NCI-H345 treated with DMSO at 0.1 percent for 48 hours (cell line): ENCODE measurements at regions not wholly inside any gene's neighbourhood (a gene's known extent, or its start where the extent isn't known, plus 50 kb on each side); places are given as distances from the start of the nearest gene placed in this dataset.

Source experiments
- DNase-seq: peaks from one replicate; lab custom pipeline; 2025; ENCODE audit not compliant: unreplicated experiment; lab: John Stamatoyannopoulos, UW

DNA sequence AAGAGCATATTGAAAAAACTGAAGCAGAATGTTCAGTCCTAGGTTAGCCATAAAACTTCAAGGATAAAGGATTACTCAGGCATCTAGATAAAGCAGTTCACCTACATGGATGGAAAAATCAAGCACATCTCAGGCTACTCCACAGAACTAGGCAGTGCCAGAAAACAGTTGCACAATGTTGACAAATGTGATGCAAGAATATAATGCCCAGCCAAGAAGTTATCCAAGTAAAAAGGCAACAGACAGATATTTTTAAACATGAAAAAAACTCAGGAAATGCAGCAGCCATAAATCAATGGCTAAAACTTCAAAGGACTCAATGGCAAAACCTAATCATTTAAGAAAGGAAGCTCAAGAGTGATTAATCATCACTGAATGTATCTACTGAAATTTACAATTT lies 456.0 kb upstream of the FAM241A start:
- no peak for DNase-seq

DNA sequence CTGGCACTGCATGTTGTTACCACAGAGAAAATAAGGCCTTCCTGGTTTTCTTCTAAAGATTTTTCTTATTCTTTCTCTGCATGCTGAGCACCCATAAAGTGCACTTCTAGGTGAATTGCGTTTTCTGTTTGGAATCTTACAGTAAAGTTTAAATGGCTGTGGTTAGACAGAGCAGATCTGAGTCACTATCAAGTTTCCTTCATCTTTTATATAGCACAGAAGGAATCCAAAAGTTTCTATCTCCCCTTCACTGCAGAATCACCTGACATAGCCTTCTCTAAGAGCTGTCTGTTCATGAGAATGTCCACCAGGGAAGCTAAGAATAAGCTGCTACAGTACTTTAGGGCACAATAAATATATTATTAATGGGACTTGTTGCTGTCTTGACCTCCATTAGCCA lies 455.5 kb upstream of the FAM241A start:
- no peak for DNase-seq

DNA sequence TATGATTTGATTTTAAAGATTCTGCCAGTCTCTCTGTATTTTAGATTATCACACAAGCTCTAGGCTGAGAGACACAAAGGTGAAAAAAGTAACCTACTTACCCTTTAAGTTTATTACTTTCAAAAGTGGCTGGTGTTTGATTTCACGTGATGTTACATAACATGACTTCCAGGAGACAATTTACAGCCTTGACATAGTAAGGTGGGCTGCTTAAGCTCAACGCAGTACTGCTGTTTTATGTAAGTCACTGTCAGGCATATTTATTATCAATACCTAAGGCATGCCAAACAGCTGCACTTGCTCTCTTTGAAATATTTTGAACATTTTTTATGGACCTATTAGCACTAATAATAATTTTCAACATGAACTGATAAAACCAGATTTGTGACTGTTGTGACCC lies 451.5 kb upstream of the FAM241A start:
- no peak for DNase-seq

DNA sequence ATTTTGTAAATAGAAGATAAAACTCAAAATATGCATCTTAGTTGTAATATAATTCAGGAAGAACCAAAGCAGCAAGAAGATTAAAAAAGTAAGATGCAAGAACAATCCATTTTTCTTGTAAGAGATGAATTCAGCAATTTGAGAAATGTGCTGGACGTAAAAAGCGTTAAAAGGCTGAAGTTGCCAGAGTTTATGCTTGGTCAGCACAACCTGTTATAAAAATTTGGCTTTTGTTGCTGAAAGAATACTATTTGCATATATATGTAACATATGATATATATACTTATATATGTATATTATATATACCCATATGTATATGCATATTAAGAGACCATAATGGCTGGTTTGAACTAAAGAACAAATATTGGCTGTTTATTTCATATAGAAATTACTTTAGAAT lies 449.6 kb upstream of the FAM241A start:
- no peak for DNase-seq

DNA sequence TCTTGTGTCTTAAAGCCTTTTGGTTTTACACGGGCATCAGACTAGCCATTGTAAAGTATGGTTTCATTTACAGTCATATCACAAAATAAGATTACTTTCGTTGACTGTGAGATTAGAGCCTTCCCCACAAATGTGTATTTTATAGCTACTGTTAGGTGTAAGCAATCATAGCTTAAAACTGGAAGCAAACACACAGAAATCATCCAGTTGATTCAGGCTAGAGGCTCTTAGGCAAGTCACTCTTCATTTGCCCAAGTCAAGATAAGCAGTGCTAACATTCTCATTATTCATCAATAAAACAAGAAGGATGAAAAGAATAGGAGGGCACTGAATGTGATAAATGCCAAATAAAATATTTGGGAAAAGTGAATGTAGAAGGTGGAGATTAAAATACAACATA lies 448.7 kb upstream of the FAM241A start:
- no peak for DNase-seq

DNA sequence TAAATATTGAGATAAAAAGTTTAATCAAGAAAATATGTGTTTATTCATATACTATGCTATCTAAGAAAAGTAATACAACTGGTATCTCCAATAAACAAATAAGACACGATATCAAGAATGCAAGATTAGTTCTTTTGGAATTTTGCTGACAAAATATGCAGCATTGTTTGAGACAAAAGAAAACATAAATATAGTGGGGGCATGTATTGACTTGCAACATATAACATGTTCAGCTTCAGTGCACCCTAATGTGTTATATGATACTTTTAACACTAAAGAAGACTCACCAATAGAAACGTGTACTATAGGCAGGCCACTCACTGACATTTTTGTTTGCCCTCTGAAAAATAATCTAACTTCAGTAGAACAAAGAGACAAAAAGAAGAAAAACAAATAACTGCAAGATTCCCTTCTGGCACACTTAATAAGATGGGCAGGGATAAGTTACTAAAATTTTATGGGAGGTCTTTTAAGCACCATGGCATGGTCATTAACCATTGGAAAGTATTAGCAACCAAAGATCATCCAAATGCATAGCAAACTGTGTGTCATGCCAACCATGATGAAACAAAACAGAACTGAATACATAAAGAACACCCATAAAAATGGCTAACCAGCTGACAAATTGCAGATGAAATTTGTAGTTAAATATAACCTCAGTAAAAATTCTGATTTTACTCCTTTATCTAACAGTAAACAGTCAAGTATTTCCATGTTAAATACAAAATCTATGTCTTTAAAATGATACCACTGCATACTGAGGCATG lies 447.9 kb upstream of the FAM241A start:
- no peak for DNase-seq

DNA sequence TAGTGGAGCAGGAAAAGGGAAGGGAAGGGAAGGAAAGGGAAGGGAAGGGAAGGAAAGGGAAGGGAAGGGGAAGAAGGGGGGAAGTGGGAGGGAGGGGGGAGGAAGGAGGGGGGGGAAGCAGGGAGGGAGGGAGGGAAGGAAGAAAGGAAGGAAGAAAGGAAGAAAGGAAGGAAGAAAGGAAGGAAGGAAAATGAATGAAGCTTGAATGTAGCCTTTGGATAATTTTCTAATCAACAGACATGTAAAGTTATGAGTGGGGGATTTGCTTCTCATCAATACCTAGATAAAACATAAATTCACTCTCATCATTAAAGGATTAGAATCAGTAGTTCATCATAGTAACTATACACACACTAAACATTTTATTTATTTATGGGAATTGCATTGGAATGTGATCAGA lies 446.9 kb upstream of the FAM241A start:
- no peak for DNase-seq

DNA sequence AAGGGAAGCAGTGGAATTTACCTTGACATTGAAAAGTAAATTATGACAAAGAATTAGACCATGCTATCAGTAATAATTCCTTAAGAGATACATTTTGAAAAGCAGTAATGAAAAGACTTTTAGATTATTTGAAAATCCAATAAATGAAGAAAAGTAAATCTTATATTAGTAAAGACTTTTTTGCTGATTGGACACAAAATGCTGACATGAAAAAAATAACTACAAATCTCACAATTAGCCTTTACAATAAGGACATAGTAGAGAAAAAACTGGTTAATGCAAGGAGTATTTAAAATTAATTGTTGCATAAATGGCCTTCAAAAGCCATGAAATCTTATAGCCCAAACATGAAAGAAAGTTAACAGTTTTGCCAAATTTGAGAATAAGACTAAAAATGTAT lies 446.1 kb upstream of the FAM241A start:
- no peak for DNase-seq

DNA sequence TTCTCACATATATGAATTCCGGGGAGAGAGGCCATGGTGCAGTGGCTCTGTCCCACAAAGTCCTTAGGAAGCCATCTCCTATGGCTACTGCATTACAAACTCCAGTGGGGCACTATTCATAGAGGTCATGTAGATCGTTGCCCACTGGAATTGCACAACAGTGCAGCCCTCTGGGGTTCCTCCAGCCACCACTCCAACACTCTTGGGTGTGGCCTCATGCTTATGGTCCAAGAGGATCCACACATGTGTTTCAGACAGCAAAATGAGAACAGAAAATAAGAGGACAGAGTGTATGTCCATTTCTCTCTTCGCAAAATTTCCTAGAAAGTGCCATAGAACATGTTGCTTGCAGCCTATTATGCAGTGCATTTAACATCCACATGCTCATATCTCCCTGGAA lies 444.2 kb upstream of the FAM241A start:
- DNase-seq: no peak

DNA sequence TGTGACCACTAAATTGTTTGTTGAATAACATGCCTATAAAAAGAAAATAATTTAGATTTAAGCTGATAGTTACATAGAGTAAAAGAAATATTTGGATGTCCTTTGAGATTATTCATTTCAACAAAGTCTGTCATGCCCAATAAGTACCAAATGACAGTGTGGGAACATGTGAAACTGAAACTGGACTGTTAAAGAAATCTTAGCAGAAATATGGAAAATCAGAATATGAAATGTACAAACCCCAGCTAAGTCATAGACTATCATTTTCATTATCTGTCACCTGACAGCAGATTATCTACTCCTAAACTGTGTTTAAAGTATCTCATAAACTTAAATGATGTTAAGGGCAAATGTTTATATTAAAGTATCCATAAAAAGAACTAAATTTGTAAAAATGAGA lies 437.8 kb upstream of the FAM241A start:
- DNase-seq: no peak

DNA sequence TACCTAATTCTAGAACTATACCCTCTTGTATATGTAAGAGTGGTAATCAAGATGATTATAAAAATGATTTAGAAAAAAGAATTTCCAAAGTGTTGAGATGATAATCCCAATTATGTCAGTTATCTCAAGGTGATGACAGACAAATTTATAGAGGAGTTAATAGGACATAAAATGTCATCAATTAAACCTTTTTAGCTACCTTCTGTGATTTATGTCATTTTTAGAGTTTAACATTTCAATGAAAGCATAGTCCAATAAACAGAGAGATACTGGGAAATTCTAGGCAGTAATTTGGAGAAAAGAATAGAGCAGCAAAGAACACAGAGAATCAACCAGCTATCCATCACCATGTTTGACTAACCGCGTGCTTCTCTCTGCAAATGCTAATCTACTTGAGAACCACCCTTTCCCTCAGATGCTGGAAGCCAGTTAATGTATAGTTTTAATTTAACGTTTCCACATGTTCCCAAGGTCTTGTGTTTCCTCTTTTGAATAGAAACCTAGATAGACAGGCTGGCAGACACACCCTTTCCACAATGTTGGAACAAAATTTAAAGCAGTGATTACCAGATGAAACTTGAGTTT lies 433.1 kb upstream of the FAM241A start:
- no peak for DNase-seq

DNA sequence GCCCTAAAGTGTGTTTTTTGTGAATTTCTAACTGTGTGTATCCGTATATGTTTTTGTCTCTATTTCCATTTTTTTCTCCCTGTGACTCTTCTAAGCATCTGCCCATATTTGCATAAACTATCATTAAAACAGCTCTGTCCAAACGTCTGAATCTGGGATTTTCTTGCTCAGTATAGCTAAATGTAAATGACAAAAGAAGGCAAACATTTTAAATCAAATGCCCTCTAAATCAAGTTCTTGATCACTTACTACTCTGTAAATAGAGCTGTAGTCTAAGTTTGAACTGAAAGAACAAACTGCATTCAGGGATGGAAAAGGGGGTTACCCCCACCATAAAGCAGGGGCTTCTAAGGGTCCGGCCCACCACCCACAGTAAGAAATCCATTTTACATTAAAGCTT lies 432.0 kb upstream of the FAM241A start:
- no peak for DNase-seq

DNA sequence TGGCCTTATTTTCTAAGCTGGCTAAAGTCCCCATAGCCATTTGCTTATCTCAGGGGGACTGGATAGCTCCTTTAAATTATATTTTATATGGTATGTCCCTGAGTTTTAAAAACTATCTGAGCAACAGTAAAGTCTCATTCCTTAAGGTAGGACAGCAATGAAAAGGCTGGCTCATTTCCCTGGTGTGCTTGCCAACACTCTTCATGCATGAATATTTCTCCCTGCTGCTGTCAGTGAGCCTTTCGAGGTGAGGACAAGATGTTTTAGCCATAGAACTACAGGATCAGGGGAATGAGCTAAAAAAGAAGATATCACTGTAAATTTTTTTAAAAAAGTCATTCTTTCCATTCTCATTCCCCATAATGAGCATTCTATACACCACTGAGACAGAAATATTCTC lies 427.3 kb upstream of the FAM241A start:
- DNase-seq: no peak

DNA sequence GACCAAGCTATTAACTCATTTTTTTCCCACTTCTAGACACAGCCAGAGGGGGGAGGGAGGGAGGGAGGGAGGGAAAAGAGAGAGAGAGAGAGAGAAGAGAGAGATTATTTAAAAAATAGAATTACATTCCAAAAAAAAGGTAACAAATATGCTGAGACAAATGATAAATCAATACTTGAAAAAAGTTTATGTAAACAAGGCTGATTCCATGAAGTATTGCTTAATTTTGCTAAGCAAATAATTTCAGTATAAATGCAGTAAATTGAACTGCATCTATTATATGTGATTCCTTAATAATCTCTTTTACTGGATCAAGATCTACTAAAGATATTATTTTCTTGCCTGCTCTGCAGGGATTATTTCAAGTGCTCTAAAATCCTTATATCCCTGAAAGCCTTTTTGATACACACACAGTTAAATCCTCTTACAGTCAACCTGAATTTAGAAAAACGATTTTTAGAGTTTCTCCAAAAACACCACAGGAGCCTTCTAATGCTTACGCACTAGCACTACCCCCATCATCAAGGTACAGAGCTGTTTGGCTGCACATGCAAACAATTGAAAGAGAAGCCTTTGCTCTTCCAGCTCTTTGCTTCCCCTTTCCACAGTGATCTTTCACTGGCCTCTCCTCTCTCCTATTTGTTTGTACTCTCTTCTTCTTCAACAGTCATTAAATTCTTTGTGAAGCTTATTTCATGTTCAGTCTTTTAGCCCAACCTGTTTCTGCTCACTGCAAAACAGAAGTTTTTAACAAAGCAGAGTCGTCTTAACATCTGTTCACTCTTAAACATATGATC lies 426.3 kb upstream of the FAM241A start:
- no peak for DNase-seq

DNA sequence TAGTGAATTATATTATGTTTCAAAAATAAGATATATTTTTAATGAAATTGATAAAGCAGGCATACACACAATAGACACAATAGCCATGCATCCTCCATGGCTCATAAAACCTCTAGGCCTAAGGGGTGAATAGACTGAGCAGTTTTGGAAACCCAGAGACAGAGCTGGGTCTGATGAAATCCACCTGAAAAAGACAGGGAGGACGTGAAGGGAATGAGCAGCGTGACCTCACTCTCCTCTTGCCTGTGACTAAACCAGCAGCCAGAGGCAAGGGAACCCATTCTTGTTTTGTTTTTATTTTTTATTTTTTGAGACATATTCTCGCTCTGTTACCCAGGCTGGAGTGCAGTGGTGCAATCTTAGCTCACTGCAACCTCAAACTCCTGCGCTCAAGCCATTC lies 424.4 kb upstream of the FAM241A start:
- no peak for DNase-seq

DNA sequence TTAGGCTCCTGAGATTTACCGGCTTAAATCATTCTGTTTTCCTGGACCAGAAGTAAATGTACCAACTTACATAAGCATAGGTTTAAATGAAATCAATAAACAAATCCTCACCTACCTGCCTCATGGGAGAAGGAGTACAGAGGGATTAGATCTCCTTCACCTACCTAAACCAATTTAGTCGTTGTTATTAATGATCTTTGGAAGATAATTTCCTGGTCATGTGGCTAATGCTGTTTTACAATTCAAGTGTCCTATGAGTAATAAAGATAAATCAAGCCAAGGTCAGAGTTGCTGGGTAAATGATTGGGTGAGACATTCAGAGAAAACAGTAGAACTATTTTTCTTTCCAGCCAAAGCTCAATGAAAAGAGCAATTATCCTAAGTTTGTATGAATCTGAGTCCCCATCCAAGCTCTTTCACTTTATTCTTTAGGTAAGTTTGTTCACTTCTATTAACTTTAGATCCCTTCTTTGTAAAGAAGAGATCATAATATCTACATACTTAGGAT lies 423.0 kb upstream of the FAM241A start:
- no peak for DNase-seq

DNA sequence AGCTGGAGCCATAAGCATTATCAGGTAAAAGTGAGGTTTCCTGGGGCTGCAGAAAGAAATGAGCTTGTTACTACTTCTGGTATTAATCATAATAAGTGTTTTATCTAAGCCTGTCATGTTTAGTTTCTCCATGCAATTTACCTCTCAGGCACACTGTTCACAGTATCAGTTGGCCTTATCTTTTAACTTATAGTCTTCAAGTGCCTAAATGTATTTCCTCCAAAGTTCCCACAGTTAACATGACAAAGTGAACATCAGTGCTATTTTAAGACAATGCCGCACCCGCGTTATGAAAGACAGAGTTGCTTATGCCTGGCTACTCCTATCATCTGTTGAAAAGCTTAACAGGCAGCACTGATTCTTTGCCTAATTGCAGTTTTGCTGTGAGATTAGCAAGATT lies 408.7 kb upstream of the FAM241A start:
- no peak for DNase-seq

DNA sequence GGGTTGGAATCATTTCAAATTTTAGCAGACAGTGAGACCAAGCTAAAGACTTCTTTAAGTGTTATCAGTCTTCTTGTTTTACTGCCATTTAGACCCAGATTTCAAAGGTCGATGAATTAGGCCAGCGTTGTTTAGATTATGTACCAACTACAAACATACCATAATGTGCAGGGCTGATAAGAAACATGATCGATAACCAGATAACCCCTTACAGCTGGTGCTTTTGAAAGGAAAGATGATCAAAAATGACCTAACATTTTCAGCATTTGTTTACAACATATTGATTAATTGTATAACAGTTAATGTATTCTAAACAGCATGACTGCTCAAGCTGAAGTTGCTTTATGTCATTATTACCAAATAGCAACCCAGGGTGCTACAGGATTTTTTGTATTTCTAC lies 400.4 kb upstream of the FAM241A start:
- DNase-seq: no peak

DNA sequence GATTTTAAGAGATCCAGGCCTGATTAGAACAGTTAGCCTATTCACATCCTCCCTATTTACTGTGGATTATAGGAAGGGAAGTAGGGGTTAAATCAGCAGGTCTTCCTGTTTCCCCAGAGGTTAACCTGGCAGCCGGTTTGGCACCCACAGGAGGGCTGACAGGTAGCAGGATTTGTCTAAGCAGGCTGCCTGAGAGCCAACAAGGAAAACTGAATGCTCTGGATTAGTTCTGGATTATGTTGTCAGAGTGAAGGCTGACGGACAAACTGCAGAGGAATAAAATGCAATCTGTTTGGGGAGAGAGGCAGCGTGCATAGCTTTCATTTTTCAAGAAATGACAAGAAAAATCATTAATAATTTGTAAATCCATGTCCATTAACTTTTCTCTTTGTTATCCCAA lies 397.1 kb upstream of the FAM241A start:
- DNase-seq: no peak

DNA sequence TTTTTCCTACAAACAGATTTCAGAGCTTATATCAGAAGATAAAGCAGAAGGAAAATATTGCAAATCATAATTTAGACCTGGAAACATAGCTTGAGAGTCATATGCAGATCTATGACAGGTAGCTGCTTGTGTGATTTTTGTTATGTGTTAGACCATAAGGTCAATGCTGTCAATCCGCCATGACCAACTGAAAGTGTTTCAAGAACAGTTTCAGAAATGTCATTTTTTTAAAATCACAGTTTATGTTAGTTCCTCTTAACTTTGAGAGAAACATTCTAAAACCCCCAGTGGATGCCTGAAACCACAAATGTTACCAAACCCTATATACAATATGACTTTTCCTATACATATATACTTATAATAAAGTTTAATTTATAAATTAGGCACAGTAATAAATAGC lies 391.3 kb upstream of the FAM241A start:
- no peak for DNase-seq

DNA sequence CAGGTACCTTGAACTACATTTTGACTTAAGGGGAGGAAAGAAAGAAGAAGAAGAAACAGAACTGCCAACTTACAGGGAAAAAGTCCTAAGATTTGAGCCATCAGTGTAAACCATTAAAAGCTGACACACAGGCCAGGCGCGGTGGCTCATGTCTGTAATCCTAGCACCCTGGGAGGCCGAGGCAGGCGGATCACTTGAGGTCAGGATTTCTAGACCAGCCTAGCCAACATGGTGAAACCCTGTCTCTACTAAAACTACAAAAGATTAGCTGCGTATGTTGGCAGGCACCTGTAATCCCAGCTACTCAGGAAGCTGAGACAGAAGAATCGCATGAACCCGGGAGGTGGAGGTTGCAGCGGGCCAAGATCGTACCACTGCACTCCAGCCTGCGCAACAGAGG lies 389.7 kb upstream of the FAM241A start:
- no peak for DNase-seq

DNA sequence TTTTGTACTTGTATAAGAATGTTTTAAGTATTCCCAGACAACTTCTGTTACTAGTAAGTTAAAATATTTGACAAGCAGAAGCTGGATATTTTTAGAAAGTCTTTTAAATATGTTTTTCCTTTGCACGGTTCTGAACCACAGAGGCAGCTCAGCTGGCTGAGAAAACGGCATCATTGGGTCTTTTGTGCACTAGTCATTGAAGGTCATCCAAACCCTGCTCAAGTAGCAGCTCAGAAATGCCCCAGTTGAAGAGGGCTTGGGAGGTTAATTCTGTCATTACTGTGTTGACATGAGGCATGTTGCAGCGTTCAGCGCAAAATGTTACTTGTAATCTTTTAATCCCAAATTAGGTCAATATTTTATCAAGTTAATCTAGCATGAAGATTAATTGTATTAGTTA lies 383.7 kb upstream of the FAM241A start:
- no peak for DNase-seq
